Neural crest cell (in vitro differentiated cells): ENCODE measurements at regions not wholly inside any gene's neighbourhood (a gene's known extent, or its start where the extent isn't known, plus 50 kb on each side); places are given as distances from the start of the nearest gene placed in this dataset.

Source experiments
- DNase-seq: peaks from one replicate; pipeline ENCODE4 v3.0.0; 2021; ENCODE audit warnings: low read depth, mixed read lengths, low spot score
- H3K27ac Mint-ChIP-seq: one replicate; pipeline ENCODE4 v1.8.0; 2021; ENCODE audit warnings: mild to moderate bottlenecking, mixed read lengths; ENCODE audit not compliant: unreplicated experiment
- H3K27me3 Mint-ChIP-seq: 2 replicates; pipeline ENCODE4 v1.8.0; 2021; ENCODE audit warnings: low read depth, mild to moderate bottlenecking, mixed read lengths
- H3K36me3 Mint-ChIP-seq: 2 replicates; pipeline ENCODE4 v1.8.0; 2021; ENCODE audit warnings: low read depth, mild to moderate bottlenecking, mixed read lengths
- H3K4me1 Mint-ChIP-seq: 2 replicates; pipeline ENCODE4 v1.8.0; 2021; ENCODE audit warnings: mixed read lengths
- H3K4me3 Mint-ChIP-seq: one replicate; pipeline ENCODE4 v1.8.0; 2021; ENCODE audit warnings: mild to moderate bottlenecking, mixed read lengths
- H3K9me3 Mint-ChIP-seq: 2 replicates; pipeline ENCODE4 v1.8.0; 2021; ENCODE audit warnings: mixed read lengths
- CTCF ChIP-seq: fragments of 200-600 bp; sonication (generic); conservative IDR thresholded peaks from 2 replicates; pipeline ENCODE4 v1.5.0; 2021; ENCODE audit warnings: antibody characterized with exemption, mild to moderate bottlenecking

- no peaks in the 10 kb centered on the region for H3K4me1 Mint-ChIP-seq
- peaks cover 96% of the 10 kb centered on the region for H3K27me3 Mint-ChIP-seq
- no peak for TF ChIP-seq CTCF
- no peak overlapping the region for H3K27ac Mint-ChIP-seq
- H3K4me3 Mint-ChIP-seq = no peak overlapping the region
- H3K9me3 Mint-ChIP-seq = no peaks in the 10 kb centered on the region
- H3K36me3 Mint-ChIP-seq = no peaks in the 10 kb centered on the region
- DNase-seq = no peak
Measured at GRCh38 chr12:53838978-53839377, 87.2 kb upstream of the CISTR start.

- no peak for TF ChIP-seq CTCF
- no peaks in the 10 kb centered on the region for H3K36me3 Mint-ChIP-seq
- no peaks in the 10 kb centered on the region for H3K9me3 Mint-ChIP-seq
- no peak overlapping the region for H3K27ac Mint-ChIP-seq
- no peaks in the 10 kb centered on the region for H3K4me1 Mint-ChIP-seq
- no peak overlapping the region for H3K4me3 Mint-ChIP-seq
- no peak for DNase-seq
- peaks cover 97% of the 10 kb centered on the region for H3K27me3 Mint-ChIP-seq
Measured at GRCh38 chr12:53840316-53840715, 88.5 kb upstream of the CISTR start.

GRCh38 chr12:53842686-53843085 is 90.9 kb upstream of the CISTR start:
- TF ChIP-seq CTCF = no peak
- no peak for DNase-seq
- Mint-ChIP-seq H3K9me3 (no peaks in the 10 kb centered on the region), H3K4me3 (no peak overlapping the region), H3K36me3 (no peaks in the 10 kb centered on the region), H3K27me3 (peaks cover 96% of the 10 kb centered on the region), H3K4me1 (no peaks in the 10 kb centered on the region), H3K27ac (no peak overlapping the region)

- peaks cover 96% of the 10 kb centered on the region for H3K27me3 Mint-ChIP-seq
- no peaks in the 10 kb centered on the region for H3K9me3 Mint-ChIP-seq
- no peaks in the 10 kb centered on the region for H3K36me3 Mint-ChIP-seq
- DNase-seq = no peak
- no peak overlapping the region for H3K27ac Mint-ChIP-seq
- H3K4me3 Mint-ChIP-seq = no peak overlapping the region
- no peaks in the 10 kb centered on the region for H3K4me1 Mint-ChIP-seq
- no peak for TF ChIP-seq CTCF
Measured at GRCh38 chr12:53843545-53843944, 91.8 kb upstream of the CISTR start.

GRCh38 chr12:53844994-53845844 is 93.4 kb upstream of the HOXC13 start:
- H3K9me3 Mint-ChIP-seq = no peaks in the 10 kb centered on the region
- no peak overlapping the region for H3K4me3 Mint-ChIP-seq
- no peaks in the 10 kb centered on the region for H3K4me1 Mint-ChIP-seq
- DNase-seq = no peak
- peaks cover 96% of the 10 kb centered on the region for H3K27me3 Mint-ChIP-seq
- TF ChIP-seq CTCF = no peak
- H3K36me3 Mint-ChIP-seq = no peaks in the 10 kb centered on the region
- no peak overlapping the region for H3K27ac Mint-ChIP-seq
